ENCODE measurements at regions not wholly inside any gene's neighbourhood (a gene's known extent, or its start where the extent isn't known, plus 50 kb on each side); places are given as distances from the start of the nearest gene placed in this dataset.
"Not testable (repeated sequence)": the region's sequence is repeated elsewhere in the genome, so short reads cannot be mapped to it uniquely, and the experiment has no call there.

DNA sequence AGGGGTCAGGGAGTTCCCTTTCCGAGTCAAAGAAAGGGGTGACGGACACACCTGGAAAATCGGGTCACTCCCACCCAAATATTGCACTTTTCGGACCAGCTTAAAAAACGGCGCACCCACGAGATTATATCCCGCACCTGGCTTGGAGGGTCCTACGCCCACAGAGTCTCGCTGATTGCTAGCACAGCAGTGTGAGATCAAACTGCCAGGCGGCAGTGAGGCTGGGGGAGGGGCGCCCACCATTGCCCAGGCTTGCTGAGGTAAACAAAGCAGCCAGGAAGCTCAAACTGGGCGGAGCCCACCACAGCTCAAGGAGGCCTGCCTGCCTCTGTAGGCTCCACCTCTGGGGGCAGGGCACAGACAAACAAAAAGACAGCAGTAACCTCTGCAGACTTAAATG, 88.8 kb upstream of the IFNG-AS1 start:
- DNase-seq (ENCODE audit: low read depth, low spot score): not testable (repeated sequence)

DNA sequence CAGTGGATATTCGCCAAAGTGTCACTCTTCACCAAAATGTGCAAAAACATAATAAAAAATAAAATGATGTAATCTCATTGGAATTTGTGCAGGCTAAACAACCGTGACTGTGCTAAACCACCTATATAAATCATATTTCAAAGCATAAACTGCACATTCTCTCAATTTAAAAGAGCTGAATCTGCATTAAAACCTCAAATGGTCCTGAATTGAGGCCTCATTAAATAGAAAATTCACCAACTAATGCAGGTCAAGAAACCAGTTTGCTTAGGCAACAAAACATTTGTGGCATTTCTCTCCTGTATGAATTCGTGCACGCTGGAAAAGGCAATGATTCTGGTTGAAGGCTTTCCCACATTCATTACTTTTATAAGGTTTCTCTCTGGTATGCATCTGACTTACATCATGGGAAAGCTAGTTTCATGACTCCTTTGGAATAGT, 80.1 kb upstream of the IFNG-AS1 start:
- DNase-seq (ENCODE audit: low read depth, low spot score): no peak

- DNase-seq (ENCODE audit: low read depth, low spot score): no peak
Measured at GRCh38 chr12:67909681-67910080, 79.6 kb upstream of the IFNG-AS1 start.

DNA sequence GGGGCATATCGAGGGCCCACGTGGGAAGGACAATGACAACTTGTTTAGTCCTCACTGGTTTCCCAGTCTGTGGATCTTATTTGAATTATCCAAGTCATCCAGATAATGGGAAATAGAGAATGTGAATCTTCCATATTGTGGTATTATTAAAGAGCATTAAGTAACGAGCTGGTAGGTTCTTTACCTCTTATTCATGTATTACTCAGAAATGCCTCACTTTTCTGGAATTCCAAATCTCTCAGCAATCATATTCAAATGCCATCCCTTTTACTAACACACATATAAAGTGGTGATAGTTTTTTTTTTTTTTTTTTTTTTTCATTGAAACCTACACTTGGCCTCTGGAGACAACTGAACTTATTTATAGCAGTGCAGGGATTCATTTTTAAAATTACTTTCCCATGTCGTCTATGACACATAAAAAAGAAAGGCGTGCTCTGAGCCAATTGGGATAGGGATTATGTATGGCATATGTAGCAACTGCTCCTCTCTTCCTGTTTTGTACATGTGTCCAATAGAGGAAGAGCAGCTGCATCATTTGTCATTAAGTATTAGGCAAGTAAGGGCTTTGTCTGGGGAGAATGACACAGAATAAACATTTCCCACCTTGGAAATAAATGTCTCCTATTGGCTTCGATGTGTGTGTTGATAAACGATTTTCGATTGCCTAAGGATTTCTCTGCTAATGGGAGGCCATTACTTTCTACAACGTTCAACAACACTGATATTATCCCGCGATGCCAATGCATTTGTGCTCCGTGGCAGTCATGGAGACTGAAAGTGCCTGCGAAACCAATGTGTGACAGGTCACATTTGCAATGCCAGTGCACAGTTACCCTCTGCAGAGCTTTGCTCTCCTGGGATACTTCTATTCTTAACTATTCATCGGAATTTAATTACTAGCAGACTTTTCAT, 78.6 kb upstream of the IFNG-AS1 start:
- no peak for DNase-seq (ENCODE audit: low read depth, low spot score)

DNA sequence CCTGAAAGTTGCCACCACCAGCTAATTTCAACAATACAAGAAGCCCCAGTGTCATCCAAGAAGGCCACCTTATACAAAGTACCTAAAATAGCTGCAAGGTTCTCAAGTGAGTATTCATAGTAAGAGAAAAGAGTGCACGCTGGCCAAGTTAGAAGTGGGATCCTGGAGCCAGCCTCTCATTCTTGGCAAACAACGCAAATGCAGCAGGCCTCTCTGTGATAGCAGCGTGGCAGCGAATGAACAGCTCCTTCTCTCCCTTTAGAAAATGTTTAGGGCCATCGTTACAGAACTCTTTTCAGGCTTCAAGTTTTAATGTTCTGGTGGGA, 78.0 kb upstream of the IFNG-AS1 start:
- DNase-seq (ENCODE audit: low read depth, low spot score): no peak

DNA sequence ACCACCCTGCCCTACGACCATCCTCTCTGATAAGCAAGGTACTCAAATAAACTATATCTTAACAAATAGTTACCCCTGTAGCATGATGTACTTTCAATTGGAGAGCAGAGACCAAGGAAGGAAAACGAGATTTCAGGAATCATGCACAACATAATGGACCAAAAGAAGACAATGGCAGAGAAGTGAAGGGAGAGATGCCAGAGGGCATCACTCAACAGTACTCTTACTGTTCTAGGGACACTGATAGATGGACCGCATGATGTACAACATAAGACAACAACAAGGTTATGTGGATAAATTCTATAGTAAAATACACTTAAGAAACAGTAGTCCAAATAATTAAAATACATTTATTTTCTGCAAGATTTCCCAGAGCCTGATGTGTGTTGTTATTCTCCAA, 77.5 kb upstream of the IFNG-AS1 start:
- DNase-seq (ENCODE audit: low read depth, low spot score): no peak

GRCh38 chr12:67915335-67915851, 73.9 kb upstream of the IFNG-AS1 start:
- DNase-seq (ENCODE audit: low read depth, low spot score): no peak

DNA sequence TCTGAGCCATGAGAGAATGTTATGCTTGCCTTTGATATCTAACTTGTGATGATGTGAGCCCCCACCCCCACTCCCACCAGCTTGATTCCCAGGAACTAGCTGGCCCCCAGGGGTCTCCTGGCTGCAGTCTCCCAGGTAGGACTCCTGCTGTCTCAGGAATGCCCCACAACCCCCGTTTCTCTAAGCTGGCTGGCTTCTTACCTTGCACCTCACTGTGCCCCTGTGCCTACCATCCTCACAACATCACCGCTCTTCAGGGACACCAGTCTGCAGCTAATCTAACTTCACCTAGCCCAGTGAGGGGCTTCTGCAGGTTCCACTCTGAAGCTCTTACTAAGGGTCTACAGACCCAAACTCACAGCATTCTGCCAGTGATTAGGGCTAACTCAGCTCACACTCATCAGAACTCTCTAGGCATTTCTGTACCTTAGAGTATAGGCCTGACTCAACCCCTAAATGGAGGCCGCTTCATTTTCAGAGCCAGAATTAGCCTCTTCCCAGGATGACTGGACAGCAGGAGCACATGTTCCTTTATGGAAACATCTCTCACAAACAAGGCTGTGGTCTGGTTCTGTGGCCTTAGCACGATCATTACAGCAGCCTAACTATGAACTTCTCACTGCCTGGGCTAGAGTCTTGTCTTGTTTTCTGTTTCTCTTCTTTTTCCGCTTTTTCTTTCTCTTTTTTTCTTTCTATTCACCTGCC, 72.8 kb upstream of the IFNG-AS1 start:
- DNase-seq (ENCODE audit: low read depth, low spot score): no peak

GRCh38 chr12:67917811-67918210, 71.4 kb upstream of the IFNG-AS1 start:
- DNase-seq (ENCODE audit: low read depth, low spot score): no peak

GRCh38 chr12:67918441-67918840, 70.8 kb upstream of the IFNG-AS1 start:
- no peak for DNase-seq (ENCODE audit: low read depth, low spot score)

- no peak for DNase-seq (ENCODE audit: low read depth, low spot score)
Measured at GRCh38 chr12:67919406-67919805, 69.8 kb upstream of the IFNG-AS1 start.

DNA sequence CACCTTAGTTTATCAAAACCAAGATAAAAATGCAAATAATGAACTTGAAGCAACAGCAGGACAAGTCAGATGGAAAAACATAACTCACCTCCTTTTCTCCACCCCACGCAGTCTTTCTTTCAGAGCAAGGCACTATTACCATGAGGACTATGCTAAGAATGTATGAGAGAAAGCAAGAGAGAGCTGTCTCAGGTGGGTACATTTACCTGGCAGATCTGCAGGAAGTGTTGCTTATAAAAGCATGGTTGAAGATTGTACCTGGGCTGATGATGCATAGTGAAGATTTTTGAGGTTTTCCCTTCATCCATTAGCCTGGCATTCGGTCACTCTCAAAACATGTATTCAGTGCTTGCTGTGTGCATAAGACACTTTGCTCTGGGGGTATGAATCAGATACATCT, 68.8 kb upstream of the IFNG-AS1 start:
- DNase-seq (ENCODE audit: low read depth, low spot score): no peak

- no peak for DNase-seq (ENCODE audit: low read depth, low spot score)
Measured at GRCh38 chr12:67921286-67921685, 68.0 kb upstream of the IFNG-AS1 start.

DNA sequence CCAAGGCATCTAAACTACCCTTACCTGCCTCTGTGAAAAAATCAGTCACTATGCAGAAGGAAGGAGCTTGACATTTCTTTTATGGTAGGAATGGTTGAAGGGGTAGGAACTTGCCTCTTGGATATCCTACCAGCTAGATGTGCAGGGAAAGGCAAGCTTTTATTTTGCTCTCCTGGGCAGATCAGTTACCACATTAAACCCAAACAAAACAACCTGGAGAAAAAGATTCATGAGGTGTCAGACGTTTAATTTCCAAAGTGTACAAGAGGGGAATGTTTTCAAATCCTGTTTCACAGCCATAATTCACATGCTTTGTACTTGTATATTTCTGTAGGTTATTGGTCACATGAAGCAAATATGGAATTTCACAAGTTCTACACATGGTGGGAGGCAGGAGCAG, 67.0 kb upstream of the IFNG-AS1 start:
- DNase-seq (ENCODE audit: low read depth, low spot score): no peak

GRCh38 chr12:67925077-67925476, 64.2 kb upstream of the IFNG-AS1 start:
- DNase-seq (ENCODE audit: low read depth, low spot score): no peak

GRCh38 chr12:67925552-67925951, 63.7 kb upstream of the IFNG-AS1 start:
- DNase-seq (ENCODE audit: low read depth, low spot score): no peak

DNA sequence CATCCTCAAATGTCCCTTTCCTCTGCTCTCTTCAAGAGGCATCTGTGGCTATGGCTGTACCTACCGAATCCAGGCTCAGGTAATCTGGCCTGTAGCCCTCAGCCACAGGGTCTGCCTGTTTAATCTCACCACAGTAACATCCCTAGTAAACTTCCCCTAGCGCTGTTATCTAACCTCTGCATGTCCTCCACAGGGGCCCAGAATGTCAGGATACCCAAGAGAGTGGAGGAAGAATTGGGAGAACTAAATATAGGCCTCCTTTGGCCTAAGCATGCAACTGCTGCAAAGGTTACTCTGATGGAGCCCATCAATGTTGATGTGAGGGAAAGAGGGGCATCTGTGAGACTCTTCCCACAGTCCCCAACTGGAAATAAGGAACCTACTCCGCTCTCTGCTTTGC, 63.2 kb upstream of the IFNG-AS1 start:
- no peak for DNase-seq (ENCODE audit: low read depth, low spot score)

GRCh38 chr12:67927324-67927723, 61.9 kb upstream of the IFNG-AS1 start:
- DNase-seq (ENCODE audit: low read depth, low spot score): no peak

DNA sequence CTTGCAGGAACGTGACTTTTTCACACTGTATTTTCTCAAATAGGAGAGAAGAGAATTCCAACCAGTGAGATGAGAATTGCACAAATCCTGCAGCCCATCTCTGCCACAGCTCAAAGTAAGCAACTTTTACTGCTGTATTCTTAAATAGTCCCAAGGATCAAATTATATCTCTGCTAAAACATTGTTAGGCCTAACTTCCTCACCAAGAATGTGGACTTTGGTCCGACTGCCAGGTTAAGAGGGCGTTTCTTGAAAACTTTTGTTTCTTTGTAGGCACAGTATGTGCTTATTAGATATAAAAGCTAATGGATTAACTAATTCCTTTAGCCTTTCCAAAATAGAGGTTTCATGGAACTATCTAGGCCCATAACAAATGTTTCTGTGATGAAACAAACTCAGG, 61.4 kb upstream of the IFNG-AS1 start:
- DNase-seq (ENCODE audit: low read depth, low spot score): no peak

- DNase-seq (ENCODE audit: low read depth, low spot score): no peak
Measured at GRCh38 chr12:67928621-67929383, 60.4 kb upstream of the IFNG-AS1 start.

DNA sequence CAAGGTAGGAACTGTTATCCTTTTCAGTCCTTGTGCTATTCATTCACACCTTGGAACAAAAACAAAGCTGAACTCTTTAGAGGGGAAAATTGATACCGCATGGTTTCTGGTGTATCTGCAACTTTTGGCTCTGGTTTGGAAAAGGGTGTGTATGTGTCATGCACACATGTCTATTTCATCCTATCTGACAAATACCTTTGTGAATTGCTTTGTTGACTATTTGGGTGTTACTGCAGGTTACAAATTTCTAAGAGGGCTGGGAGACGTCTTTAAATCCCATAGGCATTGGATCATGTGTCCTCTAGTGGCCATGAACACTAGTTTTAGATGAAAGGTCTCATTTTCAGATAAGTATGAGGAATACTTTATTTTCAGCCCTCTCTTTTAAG, 59.9 kb upstream of the IFNG-AS1 start:
- no peak for DNase-seq (ENCODE audit: low read depth, low spot score)

DNA sequence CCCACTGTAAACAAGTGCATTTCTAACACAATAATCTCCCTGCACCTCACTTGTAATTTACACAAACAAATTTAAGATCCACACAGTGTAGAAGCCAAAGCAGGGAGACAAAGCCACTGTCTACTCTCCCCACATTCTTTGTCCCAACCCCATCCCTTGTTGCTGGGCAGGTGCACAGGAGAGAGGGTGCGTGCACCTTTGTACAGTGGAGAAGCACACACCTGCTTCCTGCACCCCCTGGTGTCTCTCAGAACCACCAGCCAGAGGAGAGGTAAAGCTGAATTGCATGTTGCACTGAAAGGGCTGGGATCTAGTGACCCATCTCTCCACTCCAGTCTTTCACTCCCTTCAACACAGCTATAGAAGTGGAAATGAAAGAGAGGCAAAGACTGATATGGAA, 51.4 kb upstream of the IFNG-AS1 start:
- DNase-seq (ENCODE audit: low read depth, low spot score): no peak
